ENCODE measurements at regions not wholly inside any gene's neighbourhood (a gene's known extent, or its start where the extent isn't known, plus 50 kb on each side); places are given as distances from the start of the nearest gene placed in this dataset.

GRCh38 chr2:22894761-22895160 lies 490.2 kb upstream of the KLHL29 start:
- intact Hi-C loops (cut with DNase I), result no loop called here
- Histone ChIP-seq H3K4me3 (no peak overlapping the region), H3K27ac (no peak overlapping the region), H3K9me3 (no peaks in the 10 kb centered on the region), H3K27me3 (no peaks in the 10 kb centered on the region), H3K36me3 (no peaks in the 10 kb centered on the region), H3K4me1 (no peaks in the 10 kb centered on the region)
- ATAC-seq, result no peak
- no peak for DNase-seq
- TF ChIP-seq, protein P1, sequence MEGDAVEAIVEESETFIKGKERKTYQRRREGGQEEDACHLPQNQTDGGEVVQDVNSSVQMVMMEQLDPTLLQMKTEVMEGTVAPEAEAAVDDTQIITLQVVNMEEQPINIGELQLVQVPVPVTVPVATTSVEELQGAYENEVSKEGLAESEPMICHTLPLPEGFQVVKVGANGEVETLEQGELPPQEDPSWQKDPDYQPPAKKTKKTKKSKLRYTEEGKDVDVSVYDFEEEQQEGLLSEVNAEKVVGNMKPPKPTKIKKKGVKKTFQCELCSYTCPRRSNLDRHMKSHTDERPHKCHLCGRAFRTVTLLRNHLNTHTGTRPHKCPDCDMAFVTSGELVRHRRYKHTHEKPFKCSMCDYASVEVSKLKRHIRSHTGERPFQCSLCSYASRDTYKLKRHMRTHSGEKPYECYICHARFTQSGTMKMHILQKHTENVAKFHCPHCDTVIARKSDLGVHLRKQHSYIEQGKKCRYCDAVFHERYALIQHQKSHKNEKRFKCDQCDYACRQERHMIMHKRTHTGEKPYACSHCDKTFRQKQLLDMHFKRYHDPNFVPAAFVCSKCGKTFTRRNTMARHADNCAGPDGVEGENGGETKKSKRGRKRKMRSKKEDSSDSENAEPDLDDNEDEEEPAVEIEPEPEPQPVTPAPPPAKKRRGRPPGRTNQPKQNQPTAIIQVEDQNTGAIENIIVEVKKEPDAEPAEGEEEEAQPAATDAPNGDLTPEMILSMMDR (IDR thresholded peaks at IDR 0.05), result no peak

- H3K4me1 ChIP-seq, result no peaks in the 10 kb centered on the region
- H3K9me3 ChIP-seq, result no peaks in the 10 kb centered on the region
- no peaks in the 10 kb centered on the region for H3K27me3 ChIP-seq
- TF ChIP-seq, protein P1 (IDR thresholded peaks at IDR 0.05), result no peak
- intact Hi-C loops (cut with DNase I), result no loop called here
- ATAC-seq (no peak), DNase-seq (no peak)
- no peak overlapping the region for H3K4me3 ChIP-seq
- H3K36me3 ChIP-seq, result no peaks in the 10 kb centered on the region
- H3K27ac ChIP-seq, result no peak overlapping the region
Observed at GRCh38 chr2:22897428-22897827, 487.6 kb upstream of the KLHL29 start.

GRCh38 chr2:22900674-22901073 lies 484.3 kb upstream of the KLHL29 start:
- no peaks in the 10 kb centered on the region for H3K27me3 ChIP-seq
- no peak for DNase-seq
- no peak for ATAC-seq
- H3K4me3 ChIP-seq, result no peak overlapping the region
- H3K9me3 ChIP-seq, result no peaks in the 10 kb centered on the region
- H3K27ac ChIP-seq, result no peak overlapping the region
- TF ChIP-seq, protein P1 (IDR thresholded peaks at IDR 0.05), result no peak
- intact Hi-C loops (cut with DNase I), result no loop called here
- no peaks in the 10 kb centered on the region for H3K36me3 ChIP-seq
- H3K4me1 ChIP-seq, result no peaks in the 10 kb centered on the region

DNA sequence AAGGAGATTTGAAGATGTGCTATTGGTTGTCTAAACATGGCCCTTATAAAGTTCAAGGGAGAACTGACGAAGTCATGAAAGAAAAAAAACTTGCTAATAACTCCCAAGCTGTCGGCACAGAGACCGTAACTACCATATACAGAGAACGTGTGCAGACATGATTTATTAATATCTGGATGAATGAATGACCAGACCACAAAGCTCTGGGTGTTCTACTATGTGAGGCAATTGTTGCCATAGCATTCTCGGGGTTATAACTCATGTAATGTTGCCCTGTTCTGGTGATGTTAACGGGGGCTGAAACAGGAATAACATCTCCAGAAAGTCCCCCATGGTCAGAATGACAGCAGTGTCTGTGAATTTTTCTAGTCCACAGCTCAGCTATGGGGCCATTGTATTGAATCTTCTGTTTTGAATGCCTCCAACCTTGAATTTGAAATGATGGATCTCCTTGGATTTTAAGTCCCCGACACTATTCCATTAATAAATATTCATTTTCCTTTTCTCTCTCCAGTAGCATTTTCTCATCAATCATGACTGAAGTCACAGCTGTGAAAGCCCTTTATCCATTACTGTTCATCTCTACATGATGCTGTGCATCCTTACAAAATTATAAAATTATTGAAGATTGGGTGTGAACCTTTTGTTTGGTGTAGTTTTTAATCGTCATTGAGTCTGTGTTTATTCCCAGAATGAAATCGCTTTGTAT lies 483.4 kb upstream of the KLHL29 start:
- DNase-seq (no peak), ATAC-seq (no peak)
- Histone ChIP-seq H3K9me3 (no peaks in the 10 kb centered on the region), H3K4me1 (no peaks in the 10 kb centered on the region), H3K27ac (no peak overlapping the region), H3K36me3 (no peaks in the 10 kb centered on the region), H3K27me3 (no peaks in the 10 kb centered on the region), H3K4me3 (no peak overlapping the region)
- TF ChIP-seq, protein P1 (IDR thresholded peaks at IDR 0.05), result no peak
- intact Hi-C loops (cut with DNase I), result no loop called here

DNA sequence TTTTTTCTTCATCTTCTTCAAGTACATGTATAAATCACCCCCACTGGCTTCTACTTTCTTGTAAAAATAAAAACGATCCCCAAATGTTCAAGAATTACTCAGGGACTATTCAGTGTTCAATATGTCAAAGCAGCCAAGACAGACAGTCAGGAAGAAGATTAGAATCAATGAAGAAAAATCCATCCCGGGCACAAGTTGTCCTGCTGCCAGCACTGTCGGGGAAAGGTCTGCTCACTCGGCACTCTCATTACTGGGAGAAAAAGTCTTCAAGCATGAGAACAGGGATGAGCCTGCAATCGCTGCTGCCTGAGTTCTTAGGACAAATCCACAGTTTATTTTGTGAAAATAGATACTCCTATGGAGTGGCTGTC lies 482.8 kb upstream of the KLHL29 start:
- Histone ChIP-seq H3K36me3 (no peaks in the 10 kb centered on the region), H3K4me3 (no peak overlapping the region), H3K9me3 (no peaks in the 10 kb centered on the region), H3K4me1 (no peaks in the 10 kb centered on the region), H3K27me3 (no peaks in the 10 kb centered on the region), H3K27ac (no peak overlapping the region)
- ATAC-seq, result no peak
- intact Hi-C loops (cut with DNase I), result no loop called here
- TF ChIP-seq, protein P1 (IDR thresholded peaks at IDR 0.05), result no peak
- DNase-seq, result no peak
